ENCODE measurements at regions not wholly inside any gene's neighbourhood (a gene's known extent, or its start where the extent isn't known, plus 50 kb on each side); places are given as distances from the start of the nearest gene placed in this dataset.

- Mint-ChIP-seq H3K27me3 (no peaks in the 10 kb centered on the region), H3K9me3 (no peaks in the 10 kb centered on the region), H3K4me3 (no peak overlapping the region), H3K27ac (peak overlapping the region; percentile 50), H3K4me1 (peaks cover 16% of the 10 kb centered on the region), H3K36me3 (ENCODE audit: low read depth) (no peaks in the 10 kb centered on the region)
- intact Hi-C loops (cut with micrococcal nuclease), result loop anchor here (5.0 kb wide), 1 partner anchor 60 kb away; no protein-coding TSS in a partner anchor
- ATAC-seq (ENCODE audit: low read depth) (no peak), DNase-seq (no peak)
- ChIA-PET POLR2A (no interaction called here), CTCF (no interaction called here)
- no peak for TF ChIP-seq CTCF (IDR thresholded peaks at IDR 0.05)
Observed at GRCh38 chr9:105052346-105052745, 124.4 kb upstream of the ABCA1 start.

GRCh38 chr9:105053209-105053652 is 125.3 kb upstream of the ABCA1 start:
- no peaks in the 10 kb centered on the region for H3K9me3 Mint-ChIP-seq
- peak; percentile 68 for ATAC-seq (ENCODE audit: low read depth)
- H3K27ac Mint-ChIP-seq, result peak overlapping the region; percentile 27

GRCh38 chr9:105054491-105054890 is 126.5 kb upstream of the ABCA1 start:
- no peaks in the 10 kb centered on the region for H3K9me3 Mint-ChIP-seq
- POLR2A ChIA-PET, result no interaction called here
- no peak for TF ChIP-seq CTCF (IDR thresholded peaks at IDR 0.05)
- peaks cover 16% of the 10 kb centered on the region for H3K4me1 Mint-ChIP-seq
- intact Hi-C loops (cut with micrococcal nuclease), result loop anchor here (5.0 kb wide), 1 partner anchor 62 kb away; no protein-coding TSS in a partner anchor
- DNase-seq (no peak), ATAC-seq (ENCODE audit: low read depth) (no peak)
- H3K36me3 Mint-ChIP-seq (ENCODE audit: low read depth), result no peaks in the 10 kb centered on the region
- H3K27me3 Mint-ChIP-seq, result no peaks in the 10 kb centered on the region
- H3K27ac Mint-ChIP-seq, result no peak overlapping the region
- CTCF ChIA-PET, result no interaction called here
- no peak overlapping the region for H3K4me3 Mint-ChIP-seq

More at GRCh38 chr9:105053209-105053652, 125.3 kb upstream of the ABCA1 start:
- CTCF ChIA-PET, result no interaction called here
- TF ChIP-seq CTCF (IDR thresholded peaks at IDR 0.05), result no peak
- intact Hi-C loops (cut with micrococcal nuclease), result loop anchor here (5.0 kb wide), 1 partner anchor 61 kb away; no protein-coding TSS in a partner anchor
- H3K36me3 Mint-ChIP-seq (ENCODE audit: low read depth), result no peaks in the 10 kb centered on the region
- no peaks in the 10 kb centered on the region for H3K27me3 Mint-ChIP-seq
- H3K4me1 Mint-ChIP-seq, result peaks cover 16% of the 10 kb centered on the region
- POLR2A ChIA-PET, result no interaction called here
- no peak for DNase-seq
- no peak overlapping the region for H3K4me3 Mint-ChIP-seq

- Mint-ChIP-seq H3K9me3 (no peaks in the 10 kb centered on the region), H3K27ac (no peak overlapping the region), H3K4me3 (no peak overlapping the region), H3K4me1 (peaks cover 16% of the 10 kb centered on the region), H3K27me3 (peaks cover 5% of the 10 kb centered on the region), H3K36me3 (ENCODE audit: low read depth) (no peaks in the 10 kb centered on the region)
- DNase-seq (no peak), ATAC-seq (ENCODE audit: low read depth) (no peak)
- POLR2A ChIA-PET, result no interaction called here
- intact Hi-C loops (cut with micrococcal nuclease), result no loop called here
- no peak for TF ChIP-seq CTCF (IDR thresholded peaks at IDR 0.05)
- CTCF ChIA-PET, result no interaction called here
Observed at GRCh38 chr9:105055917-105056316, 128.0 kb upstream of the ABCA1 start.

GRCh38 chr9:105057551-105057950 is 129.6 kb upstream of the ABCA1 start:
- H3K9me3 Mint-ChIP-seq, result no peaks in the 10 kb centered on the region
- peaks cover 7% of the 10 kb centered on the region for H3K27me3 Mint-ChIP-seq
- peaks cover 8% of the 10 kb centered on the region for H3K4me1 Mint-ChIP-seq
- no peak overlapping the region for H3K27ac Mint-ChIP-seq
- no peak for TF ChIP-seq CTCF (IDR thresholded peaks at IDR 0.05)
- ChIA-PET POLR2A (no interaction called here), CTCF (no interaction called here)
- H3K4me3 Mint-ChIP-seq, result no peak overlapping the region
- no peak for DNase-seq
- intact Hi-C loops (cut with micrococcal nuclease), result no loop called here
- ATAC-seq (ENCODE audit: low read depth), result no peak
- no peaks in the 10 kb centered on the region for H3K36me3 Mint-ChIP-seq (ENCODE audit: low read depth)
